Stimulated activated CD4-positive, alpha-beta T cell treated with anti-CD3 and anti-CD28 coated beads, TNF-alpha, amount 100 ng/mL, for 48 hours (primary cell): ENCODE measurements at regions not wholly inside any gene's neighbourhood (a gene's known extent, or its start where the extent isn't known, plus 50 kb on each side); places are given as distances from the start of the nearest gene placed in this dataset.

Experiments used
- DNase-seq, 3 donors: peaks; one replicate each; pipeline ENCODE4 v3.0.0-alpha.2; 2020; ENCODE audit warnings: low read depth in 3 of 3

GRCh38 chr4:121277194-121278105, 103.4 kb downstream of the QRFPR start:
- DNase-seq: no peak

GRCh38 chr4:121273191-121273590, 107.6 kb downstream of the QRFPR start:
- no peak for DNase-seq

GRCh38 chr4:121272526-121272925, 108.3 kb downstream of the QRFPR start:
- no peak for DNase-seq

- DNase-seq: no peak
These were observed 106.3 kb upstream of the TNIP3 start for GRCh38 chr4:121270389-121270788.

GRCh38 chr4:121269001-121269400, 104.9 kb upstream of the TNIP3 start:
- no peak for DNase-seq

- DNase-seq: no peak
These were observed 102.9 kb upstream of the TNIP3 start for GRCh38 chr4:121266982-121267381.

GRCh38 chr4:121256887-121257466, 92.9 kb upstream of the TNIP3 start:
- no peak for DNase-seq

- DNase-seq: peak in 2 of 3 donors; percentile 46 to 49
These were observed 92.0 kb upstream of the TNIP3 start for GRCh38 chr4:121255986-121256750.

- no peak for DNase-seq
These were observed 89.8 kb upstream of the TNIP3 start for GRCh38 chr4:121253961-121254360.

GRCh38 chr4:121252224-121252806, 88.2 kb upstream of the TNIP3 start:
- peak; percentile 18 to 50 (median 41) for DNase-seq

GRCh38 chr4:121248747-121249146, 84.6 kb upstream of the TNIP3 start:
- DNase-seq: no peak

GRCh38 chr4:121246698-121247097, 82.6 kb upstream of the TNIP3 start:
- no peak for DNase-seq

- no peak for DNase-seq
These were observed 79.4 kb upstream of the TNIP3 start for GRCh38 chr4:121243485-121243884.

- DNase-seq: no peak
These were observed 78.1 kb upstream of the TNIP3 start for GRCh38 chr4:121242188-121242750.

GRCh38 chr4:121239951-121240350, 75.8 kb upstream of the TNIP3 start:
- DNase-seq: no peak

- DNase-seq: no peak
These were observed 74.3 kb upstream of the TNIP3 start for GRCh38 chr4:121238461-121238860.

GRCh38 chr4:121237069-121237399, 72.9 kb upstream of the TNIP3 start:
- DNase-seq: no peak

GRCh38 chr4:121236353-121237068, 72.4 kb upstream of the TNIP3 start:
- DNase-seq: no peak

- DNase-seq: no peak
These were observed 69.9 kb upstream of the TNIP3 start for GRCh38 chr4:121233982-121234381.

GRCh38 chr4:121229993-121230392, 65.9 kb upstream of the TNIP3 start:
- DNase-seq: no peak

- no peak for DNase-seq
These were observed 64.7 kb upstream of the TNIP3 start for GRCh38 chr4:121228848-121229247.
